Spleen (tissue), 7 donors: ENCODE measurements at regions not wholly inside any gene's neighbourhood (a gene's known extent, or its start where the extent isn't known, plus 50 kb on each side); places are given as distances from the start of the nearest gene placed in this dataset.

ENCODE experiments used
- CTCF ChIP-seq, 11 experiments: fragments of 200-600 bp in 7 of 11; fragments of 450-650 bp in 4 of 11; sonication (generic) in 4 of 11; IDR thresholded peaks in 8 of 11; conservative IDR thresholded peaks in 3 of 11; 1 replicate in 7 of 11; 2 replicates in 4 of 11; pipeline versions ENCODE4 v1.4.0 to v1.8.0; 2016 to 2021; ENCODE audit warnings: antibody characterized with exemption in 11 of 11, inconsistent platforms in 4 of 11, mild to moderate bottlenecking in 1 of 11
- POLR2AphosphoS5 ChIP-seq, 3 donors: sonication (generic); formaldehyde crosslinking; IDR thresholded peaks; one replicate each; pipeline ENCODE4 v1.5.1; 2017; ENCODE audit warnings: antibody characterized with exemption in 3 of 3
- donor health status: DM: no; HTN: no; CAD: no; lungs with moderate emphysema.
- donor health status: DM: no; HTN: no; CAD: no.
- donor health status: DM: no; HTN: no; CAD: no.

- TF ChIP-seq POLR2AphosphoS5 (IDR thresholded peaks at IDR 0.05) (no peak), CTCF (IDR thresholded peaks at IDR 0.05 in 8 of 11, conservative IDR thresholded peaks at IDR 0.05 in 3 of 11) (no peak)
Measured at GRCh38 chr2:140138736-140139135, 1358.5 kb upstream of the NXPH2 start.
